GM23338 (cell line): ENCODE measurements at regions not wholly inside any gene's neighbourhood (a gene's known extent, or its start where the extent isn't known, plus 50 kb on each side); places are given as distances from the start of the nearest gene placed in this dataset.

Experiments
- ATAC-seq: fragments of 200-7000 bp; cut with Tn5 transposase; 3 replicates; pipeline ENCODE4 v1.9.1; 2020
- DNase-seq: peaks from one replicate; pipeline ENCODE4 v3.0.0-alpha.2; 2015; ENCODE audit warnings: low spot score
- H2AFZ ChIP-seq: fragments of 200-600 bp; sonication (generic); 2 replicates; pipeline ENCODE4 v1.8.0; 2016; ENCODE audit warnings: antibody characterized with exemption, mild to moderate bottlenecking, moderate library complexity
- H3F3A ChIP-seq: fragments of 200-600 bp; sonication (generic); replicated peaks from 2 replicates; pipeline ENCODE4 v1.8.0; 2017; ENCODE audit warnings: antibody characterized with exemption, mixed run types, low read depth
- H3K27ac ChIP-seq: fragments of 200-600 bp; sonication (generic); 2 replicates; pipeline ENCODE4 v1.6.1; 2016; ENCODE audit warnings: low read depth
- H3K27me3 ChIP-seq: fragments of 200-600 bp; sonication (generic); 2 replicates; pipeline ENCODE4 v1.8.0; 2016; ENCODE audit warnings: mild to moderate bottlenecking, mixed run types, moderate library complexity; ENCODE audit not compliant: insufficient read depth
- H3K36me3 ChIP-seq: fragments of 200-600 bp; sonication (generic); 2 replicates; pipeline ENCODE4 v1.8.0; 2016; ENCODE audit warnings: mild to moderate bottlenecking; ENCODE audit not compliant: insufficient read depth
- H3K4me1 ChIP-seq: fragments of 200-600 bp; sonication (generic); 2 replicates; pipeline ENCODE4 v1.8.0; 2016; ENCODE audit warnings: mild to moderate bottlenecking, moderate library complexity; ENCODE audit not compliant: insufficient read depth
- H3K4me2 ChIP-seq: fragments of 200-600 bp; sonication (generic); 2 replicates; pipeline ENCODE4 v1.7.1; 2017; ENCODE audit warnings: mixed run types
- H3K4me3 ChIP-seq: fragments of 200-600 bp; sonication (generic); 2 replicates; pipeline ENCODE4 v1.6.1; 2016; ENCODE audit warnings: mixed run types
- H3K79me2 ChIP-seq: fragments of 200-600 bp; sonication (generic); replicated peaks from 2 replicates; pipeline ENCODE4 v1.8.0; 2017; ENCODE audit warnings: mild to moderate bottlenecking; ENCODE audit not compliant: insufficient read depth
- H3K9me2 ChIP-seq: fragments of 200-600 bp; sonication (generic); 2 replicates; pipeline ENCODE4 v1.8.0; 2017; ENCODE audit not compliant: insufficient read depth
- H4K20me1 ChIP-seq: fragments of 200-600 bp; sonication (generic); replicated peaks from 2 replicates; pipeline ENCODE4 v1.8.0; 2017; ENCODE audit warnings: mild to moderate bottlenecking; ENCODE audit not compliant: insufficient read depth
- H3K27ac Mint-ChIP-seq: 2 replicates; pipeline ENCODE4 v1.8.0; 2020; ENCODE audit warnings: inconsistent platforms, mild to moderate bottlenecking, moderate library complexity, mixed read lengths
- H3K27me3 Mint-ChIP-seq: 3 replicates; pipeline ENCODE4 v1.8.0; 2022; ENCODE audit warnings: low read depth, mild to moderate bottlenecking, moderate library complexity, mixed read lengths, inconsistent platforms; ENCODE audit not compliant: insufficient read depth, poor library complexity
- H3K36me3 Mint-ChIP-seq: 3 replicates; pipeline ENCODE4 v1.8.0; 2021; ENCODE audit warnings: low read depth, mild to moderate bottlenecking, inconsistent platforms, moderate library complexity, mixed read lengths
- H3K4me1 Mint-ChIP-seq: 3 replicates; pipeline ENCODE4 v1.8.0; 2020; ENCODE audit warnings: mild to moderate bottlenecking, inconsistent platforms, mixed read lengths
- H3K4me3 Mint-ChIP-seq: 3 replicates; pipeline ENCODE4 v1.8.0; 2021; ENCODE audit warnings: moderate library complexity, mild to moderate bottlenecking, inconsistent platforms, mixed read lengths
- H3K9me3 Mint-ChIP-seq: 3 replicates; pipeline ENCODE4 v1.8.0; 2020; ENCODE audit warnings: moderate library complexity, mild to moderate bottlenecking, inconsistent platforms, mixed read lengths
- CREB1 ChIP-seq: fragments of 250-450 bp; sonication (Bioruptor Pico); IDR thresholded peaks from 2 replicates; pipeline ENCODE4 v1.5.0; 2020; ENCODE audit warnings: low read depth, mild to moderate bottlenecking, moderate library complexity
- EZH2 ChIP-seq: fragments of 200-600 bp; sonication (generic); IDR thresholded peaks from one replicate; pipeline ENCODE4 v1.8.0; 2017; ENCODE audit warnings: antibody characterized with exemption, mild to moderate bottlenecking, low read depth; ENCODE audit not compliant: unreplicated experiment
- EZH2phosphoT487 ChIP-seq: fragments of 200-600 bp; sonication (generic); IDR thresholded peaks from one replicate; pipeline ENCODE4 v1.8.1; 2018; ENCODE audit warnings: antibody characterized with exemption; ENCODE audit not compliant: unreplicated experiment
- JUNB ChIP-seq: IDR thresholded peaks from one replicate; pipeline ENCODE4 v1.6.1; 2016; ENCODE audit warnings: antibody characterized with exemption; ENCODE audit not compliant: unreplicated experiment
- NANOG ChIP-seq: IDR thresholded peaks from 2 replicates; pipeline ENCODE4 v1.6.1; 2016; ENCODE audit warnings: antibody characterized with exemption, borderline replicate concordance
- POLR2AphosphoS5 ChIP-seq: IDR thresholded peaks from 2 replicates; pipeline ENCODE4 v1.6.1; 2016; ENCODE audit warnings: antibody characterized with exemption, low read depth
- STAT1 ChIP-seq: IDR thresholded peaks from one replicate; pipeline ENCODE4 v1.6.1; 2016; ENCODE audit warnings: antibody characterized with exemption; ENCODE audit not compliant: unreplicated experiment
- ZNF114 ChIP-seq: fragments of 250-450 bp; sonication (Bioruptor Pico); IDR thresholded peaks from 2 replicates; pipeline ENCODE4 v1.5.0; 2020; ENCODE audit warnings: mild to moderate bottlenecking, moderate library complexity
- ZNF331 ChIP-seq: fragments of 250-450 bp; sonication (Bioruptor Pico); IDR thresholded peaks from 2 replicates; pipeline ENCODE4 v1.5.0; 2020; ENCODE audit warnings: low read depth, mild to moderate bottlenecking, moderate library complexity
- TF ChIP-seq, protein P1 (sequence below): IDR thresholded peaks from one replicate; pipeline ENCODE4 v1.6.1; 2018; ENCODE audit warnings: antibody characterized with exemption; ENCODE audit not compliant: unreplicated experiment
- TF ChIP-seq, protein P2 (sequence below): IDR thresholded peaks from 2 replicates; pipeline ENCODE4 v1.6.1; 2016; ENCODE audit warnings: antibody characterized with exemption
- TF ChIP-seq, protein P3 (sequence below): fragments of 250-450 bp; sonication (Bioruptor Pico); IDR thresholded peaks from 2 replicates; pipeline ENCODE4 v1.5.0; 2020; ENCODE audit warnings: mild to moderate bottlenecking, moderate library complexity
- TF ChIP-seq, protein P4 (sequence below), 2 experiments: fragments of 200-600 bp in 1 of 2; sonication (generic) in 1 of 2; conservative IDR thresholded peaks; 2 replicates each; pipeline versions ENCODE4 v1.5.1 to v1.6.1; 2016 to 2017; ENCODE audit warnings: antibody characterized with exemption in 2 of 2, low read depth in 2 of 2, mild to moderate bottlenecking in 2 of 2, moderate library complexity in 1 of 2

DNA sequence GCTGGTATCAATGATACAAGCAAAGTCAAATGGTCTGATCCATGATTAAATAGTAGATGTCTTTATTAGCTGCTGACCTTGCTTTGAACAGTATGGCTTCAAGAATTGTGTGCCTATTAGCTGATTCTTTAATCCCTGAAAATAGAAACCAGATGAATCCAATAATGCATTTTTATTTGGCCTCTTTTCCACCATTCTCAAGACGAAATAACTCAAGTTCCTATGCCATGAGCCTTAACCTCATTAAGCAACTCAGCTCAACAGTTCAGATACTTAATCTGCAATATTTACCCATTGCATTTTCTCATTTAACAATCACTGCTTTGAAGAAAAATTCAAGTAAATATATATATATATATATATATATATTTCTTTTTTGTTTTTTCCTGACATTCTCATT, 588.6 kb upstream of the MEF2C start:
- Histone ChIP-seq H3K9me2 (peaks cover 5% of the 10 kb centered on the region; the same call in 1 of the 2 replicates), H2AFZ (no peak overlapping the region), H3K79me2 (no peaks in the 10 kb centered on the region), H4K20me1 (no peaks in the 10 kb centered on the region), H3F3A (no peaks in the 10 kb centered on the region), H3K27me3 (no peaks in the 10 kb centered on the region), H3K4me2 (no peak overlapping the region), H3K36me3 (no peaks in the 10 kb centered on the region), H3K4me3 (no peak overlapping the region), H3K4me1 (no peaks in the 10 kb centered on the region), H3K27ac (no peak overlapping the region)
- peaks cover 5% of the 10 kb centered on the region for H3K27me3 Mint-ChIP-seq
- TF ChIP-seq, protein P1, sequence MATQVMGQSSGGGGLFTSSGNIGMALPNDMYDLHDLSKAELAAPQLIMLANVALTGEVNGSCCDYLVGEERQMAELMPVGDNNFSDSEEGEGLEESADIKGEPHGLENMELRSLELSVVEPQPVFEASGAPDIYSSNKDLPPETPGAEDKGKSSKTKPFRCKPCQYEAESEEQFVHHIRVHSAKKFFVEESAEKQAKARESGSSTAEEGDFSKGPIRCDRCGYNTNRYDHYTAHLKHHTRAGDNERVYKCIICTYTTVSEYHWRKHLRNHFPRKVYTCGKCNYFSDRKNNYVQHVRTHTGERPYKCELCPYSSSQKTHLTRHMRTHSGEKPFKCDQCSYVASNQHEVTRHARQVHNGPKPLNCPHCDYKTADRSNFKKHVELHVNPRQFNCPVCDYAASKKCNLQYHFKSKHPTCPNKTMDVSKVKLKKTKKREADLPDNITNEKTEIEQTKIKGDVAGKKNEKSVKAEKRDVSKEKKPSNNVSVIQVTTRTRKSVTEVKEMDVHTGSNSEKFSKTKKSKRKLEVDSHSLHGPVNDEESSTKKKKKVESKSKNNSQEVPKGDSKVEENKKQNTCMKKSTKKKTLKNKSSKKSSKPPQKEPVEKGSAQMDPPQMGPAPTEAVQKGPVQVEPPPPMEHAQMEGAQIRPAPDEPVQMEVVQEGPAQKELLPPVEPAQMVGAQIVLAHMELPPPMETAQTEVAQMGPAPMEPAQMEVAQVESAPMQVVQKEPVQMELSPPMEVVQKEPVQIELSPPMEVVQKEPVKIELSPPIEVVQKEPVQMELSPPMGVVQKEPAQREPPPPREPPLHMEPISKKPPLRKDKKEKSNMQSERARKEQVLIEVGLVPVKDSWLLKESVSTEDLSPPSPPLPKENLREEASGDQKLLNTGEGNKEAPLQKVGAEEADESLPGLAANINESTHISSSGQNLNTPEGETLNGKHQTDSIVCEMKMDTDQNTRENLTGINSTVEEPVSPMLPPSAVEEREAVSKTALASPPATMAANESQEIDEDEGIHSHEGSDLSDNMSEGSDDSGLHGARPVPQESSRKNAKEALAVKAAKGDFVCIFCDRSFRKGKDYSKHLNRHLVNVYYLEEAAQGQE, result no peak
- TF ChIP-seq, protein P2, sequence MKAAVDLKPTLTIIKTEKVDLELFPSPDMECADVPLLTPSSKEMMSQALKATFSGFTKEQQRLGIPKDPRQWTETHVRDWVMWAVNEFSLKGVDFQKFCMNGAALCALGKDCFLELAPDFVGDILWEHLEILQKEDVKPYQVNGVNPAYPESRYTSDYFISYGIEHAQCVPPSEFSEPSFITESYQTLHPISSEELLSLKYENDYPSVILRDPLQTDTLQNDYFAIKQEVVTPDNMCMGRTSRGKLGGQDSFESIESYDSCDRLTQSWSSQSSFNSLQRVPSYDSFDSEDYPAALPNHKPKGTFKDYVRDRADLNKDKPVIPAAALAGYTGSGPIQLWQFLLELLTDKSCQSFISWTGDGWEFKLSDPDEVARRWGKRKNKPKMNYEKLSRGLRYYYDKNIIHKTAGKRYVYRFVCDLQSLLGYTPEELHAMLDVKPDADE, result no peak
- TF ChIP-seq EZH2phosphoT487 (no peak), JUNB (no peak), ZNF331 (CRISPR knock-in tag) (no peak), EZH2 (no peak), POLR2AphosphoS5 (no peak), NANOG (no peak), CREB1 (CRISPR knock-in tag) (no peak), STAT1 (no peak), ZNF114 (CRISPR knock-in tag) (no peak)
- TF ChIP-seq, protein P3, sequence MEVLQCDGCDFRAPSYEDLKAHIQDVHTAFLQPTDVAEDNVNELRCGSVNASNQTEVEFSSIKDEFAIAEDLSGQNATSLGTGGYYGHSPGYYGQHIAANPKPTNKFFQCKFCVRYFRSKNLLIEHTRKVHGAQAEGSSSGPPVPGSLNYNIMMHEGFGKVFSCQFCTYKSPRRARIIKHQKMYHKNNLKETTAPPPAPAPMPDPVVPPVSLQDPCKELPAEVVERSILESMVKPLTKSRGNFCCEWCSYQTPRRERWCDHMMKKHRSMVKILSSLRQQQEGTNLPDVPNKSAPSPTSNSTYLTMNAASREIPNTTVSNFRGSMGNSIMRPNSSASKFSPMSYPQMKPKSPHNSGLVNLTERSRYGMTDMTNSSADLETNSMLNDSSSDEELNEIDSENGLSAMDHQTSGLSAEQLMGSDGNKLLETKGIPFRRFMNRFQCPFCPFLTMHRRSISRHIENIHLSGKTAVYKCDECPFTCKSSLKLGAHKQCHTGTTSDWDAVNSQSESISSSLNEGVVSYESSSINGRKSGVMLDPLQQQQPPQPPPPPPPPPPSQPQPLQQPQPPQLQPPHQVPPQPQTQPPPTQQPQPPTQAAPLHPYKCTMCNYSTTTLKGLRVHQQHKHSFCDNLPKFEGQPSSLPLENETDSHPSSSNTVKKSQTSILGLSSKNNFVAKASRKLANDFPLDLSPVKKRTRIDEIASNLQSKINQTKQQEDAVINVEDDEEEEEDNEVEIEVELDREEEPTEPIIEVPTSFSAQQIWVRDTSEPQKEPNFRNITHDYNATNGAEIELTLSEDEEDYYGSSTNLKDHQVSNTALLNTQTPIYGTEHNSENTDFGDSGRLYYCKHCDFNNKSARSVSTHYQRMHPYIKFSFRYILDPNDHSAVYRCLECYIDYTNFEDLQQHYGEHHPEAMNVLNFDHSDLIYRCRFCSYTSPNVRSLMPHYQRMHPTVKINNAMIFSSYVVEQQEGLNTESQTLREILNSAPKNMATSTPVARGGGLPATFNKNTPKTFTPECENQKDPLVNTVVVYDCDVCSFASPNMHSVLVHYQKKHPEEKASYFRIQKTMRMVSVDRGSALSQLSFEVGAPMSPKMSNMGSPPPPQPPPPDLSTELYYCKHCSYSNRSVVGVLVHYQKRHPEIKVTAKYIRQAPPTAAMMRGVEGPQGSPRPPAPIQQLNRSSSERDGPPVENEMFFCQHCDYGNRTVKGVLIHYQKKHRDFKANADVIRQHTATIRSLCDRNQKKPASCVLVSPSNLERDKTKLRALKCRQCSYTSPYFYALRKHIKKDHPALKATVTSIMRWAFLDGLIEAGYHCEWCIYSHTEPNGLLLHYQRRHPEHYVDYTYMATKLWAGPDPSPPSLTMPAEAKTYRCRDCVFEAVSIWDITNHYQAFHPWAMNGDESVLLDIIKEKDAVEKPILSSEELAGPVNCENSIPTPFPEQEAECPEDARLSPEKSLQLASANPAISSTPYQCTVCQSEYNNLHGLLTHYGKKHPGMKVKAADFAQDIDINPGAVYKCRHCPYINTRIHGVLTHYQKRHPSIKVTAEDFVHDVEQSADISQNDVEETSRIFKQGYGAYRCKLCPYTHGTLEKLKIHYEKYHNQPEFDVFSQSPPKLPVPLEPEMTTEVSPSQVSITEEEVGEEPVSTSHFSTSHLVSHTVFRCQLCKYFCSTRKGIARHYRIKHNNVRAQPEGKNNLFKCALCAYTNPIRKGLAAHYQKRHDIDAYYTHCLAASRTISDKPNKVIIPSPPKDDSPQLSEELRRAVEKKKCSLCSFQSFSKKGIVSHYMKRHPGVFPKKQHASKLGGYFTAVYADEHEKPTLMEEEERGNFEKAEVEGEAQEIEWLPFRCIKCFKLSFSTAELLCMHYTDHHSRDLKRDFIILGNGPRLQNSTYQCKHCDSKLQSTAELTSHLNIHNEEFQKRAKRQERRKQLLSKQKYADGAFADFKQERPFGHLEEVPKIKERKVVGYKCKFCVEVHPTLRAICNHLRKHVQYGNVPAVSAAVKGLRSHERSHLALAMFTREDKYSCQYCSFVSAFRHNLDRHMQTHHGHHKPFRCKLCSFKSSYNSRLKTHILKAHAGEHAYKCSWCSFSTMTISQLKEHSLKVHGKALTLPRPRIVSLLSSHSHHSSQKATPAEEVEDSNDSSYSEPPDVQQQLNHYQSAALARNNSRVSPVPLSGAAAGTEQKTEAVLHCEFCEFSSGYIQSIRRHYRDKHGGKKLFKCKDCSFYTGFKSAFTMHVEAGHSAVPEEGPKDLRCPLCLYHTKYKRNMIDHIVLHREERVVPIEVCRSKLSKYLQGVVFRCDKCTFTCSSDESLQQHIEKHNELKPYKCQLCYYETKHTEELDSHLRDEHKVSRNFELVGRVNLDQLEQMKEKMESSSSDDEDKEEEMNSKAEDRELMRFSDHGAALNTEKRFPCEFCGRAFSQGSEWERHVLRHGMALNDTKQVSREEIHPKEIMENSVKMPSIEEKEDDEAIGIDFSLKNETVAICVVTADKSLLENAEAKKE (CRISPR knock-in tag), result no peak
- TF ChIP-seq, protein P4, sequence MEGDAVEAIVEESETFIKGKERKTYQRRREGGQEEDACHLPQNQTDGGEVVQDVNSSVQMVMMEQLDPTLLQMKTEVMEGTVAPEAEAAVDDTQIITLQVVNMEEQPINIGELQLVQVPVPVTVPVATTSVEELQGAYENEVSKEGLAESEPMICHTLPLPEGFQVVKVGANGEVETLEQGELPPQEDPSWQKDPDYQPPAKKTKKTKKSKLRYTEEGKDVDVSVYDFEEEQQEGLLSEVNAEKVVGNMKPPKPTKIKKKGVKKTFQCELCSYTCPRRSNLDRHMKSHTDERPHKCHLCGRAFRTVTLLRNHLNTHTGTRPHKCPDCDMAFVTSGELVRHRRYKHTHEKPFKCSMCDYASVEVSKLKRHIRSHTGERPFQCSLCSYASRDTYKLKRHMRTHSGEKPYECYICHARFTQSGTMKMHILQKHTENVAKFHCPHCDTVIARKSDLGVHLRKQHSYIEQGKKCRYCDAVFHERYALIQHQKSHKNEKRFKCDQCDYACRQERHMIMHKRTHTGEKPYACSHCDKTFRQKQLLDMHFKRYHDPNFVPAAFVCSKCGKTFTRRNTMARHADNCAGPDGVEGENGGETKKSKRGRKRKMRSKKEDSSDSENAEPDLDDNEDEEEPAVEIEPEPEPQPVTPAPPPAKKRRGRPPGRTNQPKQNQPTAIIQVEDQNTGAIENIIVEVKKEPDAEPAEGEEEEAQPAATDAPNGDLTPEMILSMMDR (conservative IDR thresholded peaks at IDR 0.05; ENCODE audit: low read depth in 2 of 2), result no peak
- no peak for ATAC-seq
- no peaks in the 10 kb centered on the region for H3K9me3 Mint-ChIP-seq
- H3K36me3 Mint-ChIP-seq, result no peaks in the 10 kb centered on the region
- no peak overlapping the region for H3K27ac Mint-ChIP-seq
- H3K4me3 Mint-ChIP-seq, result no peak overlapping the region
- H3K4me1 Mint-ChIP-seq, result no peaks in the 10 kb centered on the region; the same call in 2 of the 3 replicates
- no peak for DNase-seq
